DMS53 treated with DMSO at 0.1 percent for 48 hours (cell line): ENCODE measurements at regions not wholly inside any gene's neighbourhood (a gene's known extent, or its start where the extent isn't known, plus 50 kb on each side); places are given as distances from the start of the nearest gene placed in this dataset.
"Not testable (repeated sequence)": the region's sequence is repeated elsewhere in the genome, so short reads cannot be mapped to it uniquely, and the experiment has no call there.

Experiments
- DNase-seq: peaks from one replicate; lab custom pipeline; 2025; ENCODE audit not compliant: unreplicated experiment; lab: John Stamatoyannopoulos, UW

DNA sequence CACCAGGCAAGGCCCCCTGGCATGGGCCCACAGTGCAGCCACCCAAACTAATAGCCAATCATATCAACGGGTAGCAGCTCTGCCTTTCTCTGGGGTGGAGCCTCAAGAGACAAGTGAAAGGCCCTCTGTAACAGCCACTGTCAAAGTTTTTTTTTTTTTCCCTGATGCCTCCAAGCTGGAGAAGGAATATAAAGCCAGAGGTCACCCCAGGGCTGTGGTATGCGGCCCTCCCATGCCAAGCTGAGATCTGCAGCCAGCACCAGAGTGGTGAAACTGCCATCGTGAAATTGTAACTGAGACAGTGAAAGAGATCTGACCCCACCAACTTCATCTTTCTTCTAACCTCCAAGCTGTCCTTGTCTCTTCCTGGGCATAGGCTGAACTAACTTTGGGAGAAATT, 407.0 kb downstream of the KLHL4 start:
- DNase-seq: no peak

GRCh38 chrX:87941841-87942240, 424.2 kb downstream of the KLHL4 start:
- DNase-seq: no peak

DNA sequence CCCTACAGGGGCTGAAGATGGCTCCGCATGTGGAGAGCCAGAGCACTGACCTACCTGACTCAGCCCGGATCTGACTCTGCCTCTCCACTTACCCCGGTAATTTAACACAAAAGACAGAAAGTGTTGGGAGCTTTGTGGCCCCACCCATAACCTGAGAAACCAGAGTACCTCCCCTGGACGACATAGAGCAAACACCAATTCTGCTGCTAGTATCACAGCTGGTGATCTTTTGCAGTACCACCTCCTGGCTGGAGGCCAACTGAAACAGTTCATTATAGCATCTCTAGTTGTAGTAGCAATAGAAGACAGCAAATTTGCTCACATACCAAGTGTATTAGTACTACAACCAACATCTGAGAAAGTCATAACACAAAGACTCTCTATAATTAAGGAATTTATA, 443.9 kb downstream of the KLHL4 start:
- DNase-seq: peak; percentile 28

GRCh38 chrX:87968118-87968517, 450.5 kb downstream of the KLHL4 start:
- no peak for DNase-seq

- not testable (repeated sequence) for DNase-seq
Measured at GRCh38 chrX:87972121-87972520, 454.5 kb downstream of the KLHL4 start.

GRCh38 chrX:87975365-87975764, 457.8 kb downstream of the KLHL4 start:
- DNase-seq: no peak

GRCh38 chrX:88007873-88008272, 490.3 kb downstream of the KLHL4 start:
- DNase-seq: not testable (repeated sequence)

GRCh38 chrX:88024022-88024421, 506.4 kb downstream of the KLHL4 start:
- no peak for DNase-seq

GRCh38 chrX:88072339-88073030, 554.9 kb downstream of the KLHL4 start:
- no peak for DNase-seq

GRCh38 chrX:88101968-88102367, 584.4 kb downstream of the KLHL4 start:
- DNase-seq: no peak

DNA sequence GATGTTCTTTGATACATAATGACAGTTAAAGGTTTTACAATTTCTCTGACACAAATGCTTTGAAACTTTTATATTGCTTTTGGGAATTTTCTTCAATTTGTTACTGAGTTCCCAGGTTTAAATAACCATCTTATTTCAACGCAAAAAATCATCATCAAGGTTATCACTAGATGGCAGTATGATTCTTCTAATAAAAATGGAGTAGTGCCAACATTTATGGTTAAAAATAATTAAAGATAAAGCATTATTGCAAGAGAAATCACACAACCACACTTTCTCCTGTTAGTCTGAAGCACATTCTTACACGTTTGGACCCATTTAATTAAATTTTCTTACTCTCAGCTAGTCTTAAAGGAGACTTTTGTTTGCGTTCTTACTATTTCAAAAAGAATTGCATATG, 611.3 kb upstream of the CPXCR1 start:
- peak; percentile 25 for DNase-seq

- DNase-seq: no peak
Measured at GRCh38 chrX:88136328-88136727, 610.7 kb upstream of the CPXCR1 start.

DNA sequence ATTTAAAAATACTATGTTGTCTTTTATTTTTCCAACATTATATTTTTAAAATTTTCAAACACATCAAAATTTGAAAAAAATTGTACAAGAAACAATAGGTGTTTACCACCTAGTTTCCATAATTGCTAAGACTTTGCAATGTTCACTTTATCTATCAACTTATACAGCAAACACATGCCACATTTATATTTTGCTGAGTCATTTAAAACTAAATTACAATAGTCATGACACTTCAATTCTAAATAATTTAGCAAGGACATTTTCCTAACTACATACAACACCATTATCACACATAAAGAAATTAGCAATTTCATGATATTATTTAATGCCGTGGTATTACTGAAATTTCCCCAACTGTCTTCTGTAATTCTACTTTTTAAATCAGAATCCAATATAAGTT, 600.4 kb upstream of the CPXCR1 start:
- DNase-seq: no peak

DNA sequence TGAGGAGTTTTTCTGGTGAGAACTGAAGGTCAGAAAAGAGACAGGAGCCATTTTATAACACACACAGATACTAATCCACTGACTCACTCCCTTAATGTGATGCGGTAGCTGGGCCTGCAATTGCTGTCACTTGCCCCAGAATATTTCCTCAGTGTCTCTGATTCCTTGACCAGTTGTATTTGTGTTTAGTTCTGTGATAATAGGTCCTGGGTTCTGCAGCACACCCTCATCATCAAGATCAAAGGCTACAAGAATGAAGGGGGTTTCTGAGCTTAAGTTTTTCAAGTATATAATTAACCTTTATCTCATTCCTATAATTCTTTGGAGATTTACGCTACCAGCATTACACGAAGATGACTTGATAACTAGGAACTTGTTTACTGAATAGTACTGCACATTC, 576.5 kb upstream of the CPXCR1 start:
- DNase-seq: no peak

GRCh38 chrX:88173932-88174440, 573.0 kb upstream of the CPXCR1 start:
- DNase-seq: not testable (repeated sequence)

GRCh38 chrX:88202149-88202548, 544.9 kb upstream of the CPXCR1 start:
- no peak for DNase-seq

DNA sequence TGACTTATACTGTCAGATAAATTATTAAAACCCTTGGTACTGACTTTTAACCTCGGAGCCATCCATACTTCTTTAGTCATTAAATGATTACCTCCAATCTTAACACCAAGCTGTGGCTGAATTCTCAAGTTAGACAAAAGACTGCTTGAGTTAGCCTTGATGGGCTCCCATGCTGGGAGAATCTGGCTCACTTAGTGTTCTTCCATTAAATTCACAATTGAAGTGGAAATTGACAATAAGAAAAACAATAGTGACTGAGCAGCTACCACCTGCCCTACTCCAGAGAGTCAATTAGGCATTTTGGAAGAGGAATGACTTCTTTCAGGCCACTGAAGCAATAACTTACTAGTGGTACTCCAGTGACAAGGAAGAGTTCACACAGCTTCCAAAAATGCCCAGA, 503.0 kb upstream of the CPXCR1 start:
- no peak for DNase-seq

GRCh38 chrX:88284844-88285243, 462.2 kb upstream of the CPXCR1 start:
- DNase-seq: no peak

- not testable (repeated sequence) for DNase-seq
Measured at GRCh38 chrX:88313972-88314371, 433.1 kb upstream of the CPXCR1 start.

DNA sequence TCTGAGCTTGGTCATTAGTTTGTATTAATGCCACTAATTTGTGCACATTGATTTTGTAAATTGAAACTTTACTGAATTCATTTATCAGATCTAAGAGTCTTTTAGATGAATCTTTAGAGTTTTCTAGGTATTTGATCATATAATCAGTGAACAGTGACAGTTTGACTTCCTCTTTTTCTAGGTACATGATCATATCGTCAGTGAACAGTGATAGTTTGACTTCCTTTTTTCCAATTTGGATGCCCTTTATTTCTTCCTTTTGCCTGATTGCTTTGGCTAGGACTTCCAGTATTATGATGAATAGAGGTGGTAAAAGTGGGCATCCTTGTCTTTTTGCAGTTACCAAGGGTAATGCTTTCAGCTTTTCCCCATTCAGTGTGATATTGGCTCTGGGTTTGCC, 421.4 kb upstream of the CPXCR1 start:
- no peak for DNase-seq

GRCh38 chrX:88355252-88355651, 391.8 kb upstream of the CPXCR1 start:
- DNase-seq: peak; percentile 63

DNA sequence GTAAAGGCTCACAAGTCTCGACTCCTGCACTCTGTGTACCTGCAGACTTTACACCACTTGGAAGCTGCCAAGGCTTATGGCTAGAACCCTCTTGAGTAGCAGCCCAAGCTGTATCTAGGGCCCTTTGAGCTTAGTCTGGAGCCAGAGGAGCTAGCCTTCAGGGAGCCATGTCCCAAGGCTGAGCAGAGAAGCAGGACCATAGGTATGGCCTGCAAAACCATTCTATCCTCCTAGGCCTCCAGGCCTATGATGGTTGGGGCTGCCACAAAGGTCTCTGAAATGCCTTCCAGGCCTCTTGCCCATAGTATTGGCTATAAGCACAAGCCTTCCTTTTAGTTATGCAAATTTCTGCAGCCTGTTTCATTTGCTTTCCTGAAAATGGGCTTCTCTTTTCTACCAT, 380.7 kb upstream of the CPXCR1 start:
- no peak for DNase-seq

DNA sequence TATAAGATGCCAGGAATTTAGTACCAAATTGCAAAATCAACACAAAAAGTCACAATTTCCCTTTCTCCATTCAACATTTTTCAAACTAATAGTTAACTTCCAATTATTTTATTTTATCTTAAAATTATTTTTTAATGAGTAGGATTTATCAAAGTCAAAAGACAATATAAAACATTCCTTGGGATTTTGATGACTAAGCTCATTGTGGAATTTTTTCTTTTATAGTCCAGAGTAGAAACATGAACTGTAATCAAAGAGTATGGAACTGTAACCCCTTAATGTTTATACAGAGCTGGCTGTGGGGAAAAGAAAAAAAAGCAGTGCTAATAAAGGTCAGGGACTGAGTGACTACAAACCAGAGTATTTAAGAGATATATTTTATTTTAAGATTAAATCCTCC, 368.6 kb upstream of the CPXCR1 start:
- DNase-seq: no peak
